Endothelial cell of umbilical vein (primary cell): ENCODE measurements at regions not wholly inside any gene's neighbourhood (a gene's known extent, or its start where the extent isn't known, plus 50 kb on each side); places are given as distances from the start of the nearest gene placed in this dataset.

ENCODE experiments used
- BruUV-seq: library from RNA; stranded (reverse); fragments of 400-500 nt; replicated peaks from 2 replicates; lab custom pipeline; 2021; lab: Mats Ljungman, UMichigan
- CTCF ChIA-PET: fragments of 300-600, 350-600 bp; sonication (Branson Sonifier 250); formaldehyde crosslinking; loops from one replicate; lab custom pipeline; 2021; ENCODE audit warnings: antibody characterized with exemption, inconsistent platforms; lab: Charles Lee
- POLR2A ChIA-PET: fragments of 300-600, 350-600 bp; sonication (Branson Sonifier 250); formaldehyde crosslinking; loops from one replicate; lab custom pipeline; 2021; ENCODE audit warnings: antibody characterized with exemption, inconsistent platforms; lab: Charles Lee
- DNase-seq: peaks from one replicate; pipeline ENCODE4 v3.0.0-alpha.2; 2011; ENCODE audit warnings: low read depth, low spot score
- FAIRE-seq: peaks from 2 replicates; lab custom pipeline; 2011; peaks lifted over from hg19 to GRCh38; lab: Jason Lieb, UNC
- H2AFZ ChIP-seq: 2 replicates; pipeline ENCODE4 v1.6.0; 2012; ENCODE audit warnings: low read depth, low read length, control low read depth, inconsistent platforms
- H3K27ac ChIP-seq: 2 replicates; pipeline ENCODE4 v1.5.1; 2011; ENCODE audit warnings: low read depth, mild to moderate bottlenecking, control low read depth, low read length, moderate library complexity; ENCODE audit not compliant: insufficient read depth
- H3K27me3 ChIP-seq, 2 experiments: 2 replicates each; pipeline versions ENCODE4 v1.6.0 to v1.6.1; 2011; ENCODE audit warnings: low read length in 2 of 2, mixed read lengths in 1 of 2; ENCODE audit not compliant: control insufficient read depth in 2 of 2, insufficient read depth in 2 of 2
- H3K36me3 ChIP-seq, 2 experiments: 2 replicates in 1 of 2; 3 replicates in 1 of 2; pipeline ENCODE4 v1.5.1; 2011; ENCODE audit warnings: low read length in 2 of 2, mild to moderate bottlenecking in 1 of 2, moderate library complexity in 1 of 2; ENCODE audit not compliant: control insufficient read depth in 2 of 2, insufficient read depth in 2 of 2; ENCODE audit errors: extremely low read depth in 1 of 2
- H3K4me1 ChIP-seq: 3 replicates; pipeline ENCODE4 v1.5.1; 2011; ENCODE audit warnings: mild to moderate bottlenecking, low read length; ENCODE audit not compliant: control insufficient read depth, insufficient read depth; ENCODE audit errors: extremely low read depth
- H3K4me2 ChIP-seq: 2 replicates; pipeline ENCODE4 v1.6.1; 2011; ENCODE audit warnings: low read length, control low read depth, mixed read lengths; ENCODE audit not compliant: insufficient read depth
- H3K4me3 ChIP-seq, 3 experiments: fragments of 200-600 bp in 1 of 3; sonication (generic), shearing (Covaris generic) in 1 of 3; replicated peaks in 1 of 3; 2 replicates each; pipeline ENCODE4 v1.5.1; 2011 to 2016; ENCODE audit warnings: control low read depth in 3 of 3, low read length in 3 of 3, mild to moderate bottlenecking in 2 of 3, inconsistent platforms in 1 of 3, low read depth in 1 of 3, moderate library complexity in 1 of 3; ENCODE audit not compliant: insufficient read depth in 1 of 3
- H3K79me2 ChIP-seq: 2 replicates; pipeline ENCODE4 v1.6.0; 2012; ENCODE audit warnings: low read length, inconsistent platforms; ENCODE audit not compliant: control insufficient read depth, insufficient read depth
- H3K9ac ChIP-seq: replicated peaks from 2 replicates; pipeline ENCODE3; 2011; ENCODE audit warnings: low read length, control low read depth; ENCODE audit not compliant: insufficient read depth; ENCODE audit errors: extremely low read depth
- H3K9me1 ChIP-seq: replicated peaks from 3 replicates; pipeline ENCODE4 v1.6.0; 2011; ENCODE audit warnings: mild to moderate bottlenecking, low read length; ENCODE audit not compliant: control insufficient read depth, insufficient read depth; ENCODE audit errors: extremely low read depth
- H3K9me3 ChIP-seq: replicated peaks from 2 replicates; pipeline ENCODE4 v1.5.1; 2012; ENCODE audit warnings: low read length, inconsistent platforms; ENCODE audit not compliant: control insufficient read depth, insufficient read depth
- H4K20me1 ChIP-seq: replicated peaks from 2 replicates; pipeline ENCODE3; 2011; ENCODE audit warnings: mild to moderate bottlenecking, low read length; ENCODE audit not compliant: control insufficient read depth, insufficient read depth; ENCODE audit errors: extremely low read depth
- EZH2 ChIP-seq: IDR thresholded peaks from 2 replicates; pipeline ENCODE4 v1.6.1; 2012; ENCODE audit warnings: borderline replicate concordance, low read depth, mild to moderate bottlenecking, moderate library complexity, low read length, inconsistent platforms; ENCODE audit not compliant: severe bottlenecking
- FOS ChIP-seq: IDR thresholded peaks from 2 replicates; pipeline ENCODE4 v1.6.1; 2011; ENCODE audit warnings: mild to moderate bottlenecking, low read length, moderate library complexity, borderline replicate concordance; ENCODE audit not compliant: insufficient read depth
- GATA2 ChIP-seq: IDR thresholded peaks from 2 replicates; pipeline ENCODE4 v1.7.0; 2011; ENCODE audit warnings: low read depth, mild to moderate bottlenecking, moderate library complexity, mixed read lengths, low read length; ENCODE audit not compliant: insufficient read length, insufficient read depth
- JUN ChIP-seq: IDR thresholded peaks from 2 replicates; pipeline ENCODE4 v1.6.1; 2011; ENCODE audit warnings: borderline replicate concordance, low read depth; ENCODE audit not compliant: insufficient read length, insufficient read depth
- MYC ChIP-seq: IDR thresholded peaks from one replicate; pipeline ENCODE4 v1.6.1; 2011; ENCODE audit warnings: mild to moderate bottlenecking, low read depth, low read length
- POLR2A ChIP-seq: IDR thresholded peaks from 2 replicates; pipeline ENCODE4 v1.6.1; 2012; ENCODE audit warnings: low read depth, mild to moderate bottlenecking, control low read depth, low read length
- POLR2AphosphoS5 ChIP-seq: IDR thresholded peaks from 2 replicates; pipeline ENCODE4 v1.6.1; 2012; ENCODE audit warnings: low read depth, mild to moderate bottlenecking, control low read depth, low read length, moderate library complexity; ENCODE audit not compliant: insufficient read depth
- dilution Hi-C: fragments of 300-500 bp; cut with MboI; formaldehyde crosslinking; loops from one replicate; pipeline ENCODE4 v1.15.0; 2019; ENCODE audit warnings: low sequenced_read_pairs; ENCODE audit not compliant: extremely low pct_ligation_motif_present
- intact Hi-C: fragments of 100-400 bp; cut with micrococcal nuclease; formaldehyde crosslinking; loops from one replicate; pipeline ENCODE4 v1.10.0; 2022
- TF ChIP-seq, protein P1 (sequence below): IDR thresholded peaks from 2 replicates; pipeline ENCODE4 v1.6.1; 2011; ENCODE audit not compliant: insufficient read depth, insufficient read length
- TF ChIP-seq, protein P2 (sequence below), 2 donors: IDR thresholded peaks; 1 replicate in 1 of 2; 2 replicates in 1 of 2; pipeline ENCODE4 v1.5.1; 2011; ENCODE audit warnings: low read length in 2 of 2, mild to moderate bottlenecking in 2 of 2, moderate library complexity in 2 of 2, control low read depth in 1 of 2, inconsistent platforms in 1 of 2, low read depth in 1 of 2; ENCODE audit not compliant: insufficient read depth in 1 of 2; ENCODE audit errors: extremely low read depth in 1 of 2

DNA sequence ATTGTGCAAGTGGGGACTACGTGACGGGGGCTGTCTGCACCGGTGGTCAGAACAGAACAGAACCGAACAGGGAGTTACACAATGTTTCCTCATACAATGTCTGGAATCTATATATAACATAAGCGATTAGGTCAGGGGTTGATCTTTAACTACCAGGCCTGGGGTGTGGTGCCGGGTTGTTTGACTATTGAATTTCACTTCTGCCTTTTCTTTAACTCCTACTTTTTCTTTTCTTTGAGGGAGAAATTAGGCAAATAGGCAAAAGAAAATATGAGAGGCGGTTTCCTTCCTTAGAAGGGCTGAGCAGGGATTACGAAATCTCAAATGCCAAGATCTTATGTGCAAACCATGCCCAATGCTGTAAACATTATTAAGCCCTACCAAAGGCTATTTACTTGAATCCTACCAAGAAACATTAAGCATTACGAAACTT is 140.3 kb downstream of the SLC38A6 start:
- dilution Hi-C loops (no loop called here), intact Hi-C loops (no loop called here)
- no peaks in the 10 kb centered on the region for H3K36me3 ChIP-seq
- no peak overlapping the region for H3K9ac ChIP-seq
- no TSS peak for BruUV-seq
- H3K4me3 ChIP-seq: no peak overlapping the region
- DNase-seq (no peak), FAIRE-seq (no peak)
- H4K20me1 ChIP-seq: no peaks in the 10 kb centered on the region
- no peaks in the 10 kb centered on the region for H3K9me3 ChIP-seq
- CTCF ChIA-PET: no interaction called here
- no peak for TF ChIP-seq EZH2
- TF ChIP-seq POLR2AphosphoS5: no peak
- TF ChIP-seq, protein P1, sequence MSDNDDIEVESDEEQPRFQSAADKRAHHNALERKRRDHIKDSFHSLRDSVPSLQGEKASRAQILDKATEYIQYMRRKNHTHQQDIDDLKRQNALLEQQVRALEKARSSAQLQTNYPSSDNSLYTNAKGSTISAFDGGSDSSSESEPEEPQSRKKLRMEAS: no peak
- TF ChIP-seq MYC: no peak
- TF ChIP-seq POLR2A: no peak
- TF ChIP-seq JUN: no peak
- TF ChIP-seq, protein P2, sequence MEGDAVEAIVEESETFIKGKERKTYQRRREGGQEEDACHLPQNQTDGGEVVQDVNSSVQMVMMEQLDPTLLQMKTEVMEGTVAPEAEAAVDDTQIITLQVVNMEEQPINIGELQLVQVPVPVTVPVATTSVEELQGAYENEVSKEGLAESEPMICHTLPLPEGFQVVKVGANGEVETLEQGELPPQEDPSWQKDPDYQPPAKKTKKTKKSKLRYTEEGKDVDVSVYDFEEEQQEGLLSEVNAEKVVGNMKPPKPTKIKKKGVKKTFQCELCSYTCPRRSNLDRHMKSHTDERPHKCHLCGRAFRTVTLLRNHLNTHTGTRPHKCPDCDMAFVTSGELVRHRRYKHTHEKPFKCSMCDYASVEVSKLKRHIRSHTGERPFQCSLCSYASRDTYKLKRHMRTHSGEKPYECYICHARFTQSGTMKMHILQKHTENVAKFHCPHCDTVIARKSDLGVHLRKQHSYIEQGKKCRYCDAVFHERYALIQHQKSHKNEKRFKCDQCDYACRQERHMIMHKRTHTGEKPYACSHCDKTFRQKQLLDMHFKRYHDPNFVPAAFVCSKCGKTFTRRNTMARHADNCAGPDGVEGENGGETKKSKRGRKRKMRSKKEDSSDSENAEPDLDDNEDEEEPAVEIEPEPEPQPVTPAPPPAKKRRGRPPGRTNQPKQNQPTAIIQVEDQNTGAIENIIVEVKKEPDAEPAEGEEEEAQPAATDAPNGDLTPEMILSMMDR (IDR thresholded peaks at IDR 0.05; ENCODE audit: extremely low read depth in 1 of 2, insufficient read depth in 1 of 2, low read depth in 1 of 2, low read length in 2 of 2): no peak
- no peak for TF ChIP-seq FOS
- TF ChIP-seq GATA2: no peak
- H3K27me3 ChIP-seq: no peaks in the 10 kb centered on the region
- POLR2A ChIA-PET: no interaction called here
- H3K4me1 ChIP-seq: peaks cover 12% of the 10 kb centered on the region
- no peak overlapping the region for H3K27ac ChIP-seq
- no peak overlapping the region for H2AFZ ChIP-seq
- no peaks in the 10 kb centered on the region for H3K79me2 ChIP-seq
- H3K4me2 ChIP-seq: no peak overlapping the region
- H3K9me1 ChIP-seq: no peaks in the 10 kb centered on the region
